NCI-H2107 treated with DMSO at 0.1 percent for 48 hours (cell line): ENCODE measurements at regions not wholly inside any gene's neighbourhood (a gene's known extent, or its start where the extent isn't known, plus 50 kb on each side); places are given as distances from the start of the nearest gene placed in this dataset.
"Not testable (repeated sequence)": the region's sequence is repeated elsewhere in the genome, so short reads cannot be mapped to it uniquely, and the experiment has no call there.

Experiments used
- DNase-seq: peaks from one replicate; lab custom pipeline; 2025; ENCODE audit not compliant: unreplicated experiment; lab: John Stamatoyannopoulos, UW

DNA sequence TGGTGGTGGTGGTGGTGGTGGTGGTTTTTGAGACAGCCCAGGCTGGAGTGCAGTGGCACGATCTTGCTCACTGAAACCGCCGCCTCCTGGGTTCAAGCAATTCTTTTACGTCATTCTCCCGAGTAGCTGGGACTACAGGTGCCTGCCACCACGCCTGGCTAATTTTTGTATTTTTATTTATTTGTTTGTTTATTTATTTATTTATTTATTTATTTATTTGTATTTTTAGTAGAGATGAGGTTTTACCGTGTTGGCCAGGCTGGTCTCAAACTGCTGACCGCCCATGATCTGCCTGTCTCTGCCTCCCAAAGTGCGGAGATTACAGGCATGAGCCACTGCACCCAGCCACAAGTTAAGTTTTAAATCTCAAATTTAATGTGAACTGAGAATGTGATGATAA lies 126.5 kb downstream of the PCDH18 start:
- not testable (repeated sequence) for DNase-seq

DNA sequence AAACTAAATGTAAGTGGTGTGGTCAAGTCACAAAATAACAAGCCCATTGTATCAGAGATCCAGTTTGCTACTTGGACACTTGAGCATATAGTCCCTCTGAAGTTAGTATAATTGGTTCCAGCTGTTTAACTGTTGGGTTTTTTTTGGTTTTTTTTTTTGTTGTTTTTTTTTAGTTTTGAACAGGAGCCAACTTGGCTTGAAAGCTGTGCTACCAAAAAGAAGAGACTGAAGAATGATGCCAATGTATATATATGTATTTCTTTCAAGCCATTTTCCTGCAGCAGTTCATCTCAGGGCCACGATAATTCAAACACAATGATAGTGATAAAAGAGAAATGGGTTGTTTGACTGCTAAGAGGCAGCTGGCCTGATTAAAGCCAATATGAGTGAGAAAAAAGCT lies 138.3 kb downstream of the PCDH18 start:
- DNase-seq, result no peak

DNA sequence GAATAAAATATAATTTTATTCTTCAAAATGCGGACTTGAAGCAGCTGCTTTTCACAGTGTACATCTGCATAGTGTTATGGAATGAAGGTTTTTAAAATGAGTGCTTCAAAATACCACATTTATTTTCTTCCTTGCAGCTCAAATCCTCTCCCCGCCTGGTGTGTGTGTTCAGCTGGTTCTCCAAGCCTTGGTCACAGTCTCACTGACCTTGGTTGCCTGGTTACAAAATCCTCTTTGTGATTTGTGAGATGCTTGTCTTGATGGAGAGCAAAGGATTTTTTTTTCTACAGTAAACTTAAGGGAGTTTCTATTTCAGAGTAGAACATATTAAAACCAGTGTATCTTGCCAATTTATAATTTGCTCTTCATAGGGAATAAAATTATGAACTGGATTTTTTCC lies 139.2 kb downstream of the PCDH18 start:
- DNase-seq, result no peak

DNA sequence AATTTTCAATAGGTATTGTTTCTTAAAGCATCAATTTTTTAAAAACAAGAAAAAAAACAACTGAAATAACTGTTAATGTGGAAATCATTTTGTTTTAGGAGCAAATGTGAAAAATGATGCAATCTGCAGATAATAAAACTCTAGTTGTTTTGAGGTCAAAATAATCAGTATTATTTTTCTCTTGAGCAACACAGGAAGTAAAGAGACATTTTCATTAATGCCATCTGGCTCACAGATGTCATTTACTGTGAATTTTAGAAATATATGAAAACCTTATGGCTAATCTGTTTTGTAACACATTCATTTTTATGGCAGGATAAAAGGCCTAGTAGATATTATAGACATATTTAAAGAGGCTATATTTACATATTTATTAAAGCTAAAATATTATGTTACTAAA lies 141.6 kb downstream of the PCDH18 start:
- DNase-seq, result no peak

DNA sequence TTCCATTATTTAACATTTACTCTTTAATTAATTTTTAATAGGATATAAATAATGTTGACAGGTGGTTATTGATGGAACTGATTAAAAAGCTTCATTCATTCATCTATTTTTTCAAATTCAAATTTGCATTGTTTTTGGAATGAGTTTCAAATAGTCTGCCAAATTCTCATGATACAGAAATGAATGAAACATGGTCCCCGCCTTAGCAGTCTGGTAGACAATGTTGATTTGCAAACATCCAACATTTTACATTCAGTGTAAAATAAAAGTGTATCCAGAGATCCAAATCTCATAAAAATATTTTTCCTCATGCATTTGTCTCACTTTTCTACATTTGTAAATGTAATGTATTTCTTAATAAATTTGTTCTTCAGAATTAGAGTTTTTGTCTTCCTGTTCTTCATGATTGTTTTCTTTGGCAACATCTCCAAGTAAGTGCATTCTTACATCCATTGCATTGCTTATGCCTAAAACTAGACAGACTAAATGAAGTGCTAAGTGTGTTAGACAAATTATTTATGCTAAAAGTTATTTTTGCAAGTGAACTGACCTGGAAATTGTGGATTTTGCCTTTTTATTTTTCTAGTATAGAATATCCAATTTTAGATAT lies 142.3 kb downstream of the PCDH18 start:
- no peak for DNase-seq

DNA sequence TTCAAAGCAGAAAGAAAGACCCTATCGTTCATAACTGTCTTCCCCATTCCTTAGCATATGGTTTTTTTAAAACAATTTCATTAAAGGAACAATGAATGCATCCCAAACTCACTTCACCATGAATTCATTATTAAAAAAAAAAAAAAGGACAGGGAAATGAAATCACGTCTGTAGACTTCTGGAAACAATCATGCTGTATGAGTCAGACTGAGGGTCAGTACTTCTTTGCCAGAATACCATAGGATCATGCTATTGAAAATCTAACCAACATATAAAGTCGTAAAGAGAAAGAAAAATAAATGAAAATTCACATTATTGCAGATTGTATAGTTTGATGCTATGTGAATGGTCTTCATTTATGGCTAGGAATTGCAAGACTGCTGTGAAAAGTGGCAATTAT lies 144.4 kb downstream of the PCDH18 start:
- DNase-seq, result no peak

DNA sequence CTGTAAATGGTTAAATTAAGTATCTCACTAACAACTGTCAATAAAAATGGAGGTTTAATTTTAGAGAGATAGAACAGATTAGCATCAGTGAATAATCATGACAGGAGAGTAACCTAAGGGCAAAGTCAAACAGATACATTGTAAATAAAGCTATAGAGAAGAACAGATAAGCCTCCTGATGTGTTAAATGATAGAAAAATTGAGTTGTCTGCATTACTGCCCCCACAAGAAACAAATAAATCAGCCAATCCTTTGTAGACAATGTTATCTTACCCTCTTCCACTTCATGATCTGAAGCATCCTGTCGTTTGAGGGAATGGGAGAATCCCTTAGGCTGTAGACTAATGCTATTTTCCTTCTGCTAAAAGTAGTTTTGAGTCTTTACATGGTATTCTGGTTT lies 147.8 kb downstream of the PCDH18 start:
- DNase-seq, result no peak

DNA sequence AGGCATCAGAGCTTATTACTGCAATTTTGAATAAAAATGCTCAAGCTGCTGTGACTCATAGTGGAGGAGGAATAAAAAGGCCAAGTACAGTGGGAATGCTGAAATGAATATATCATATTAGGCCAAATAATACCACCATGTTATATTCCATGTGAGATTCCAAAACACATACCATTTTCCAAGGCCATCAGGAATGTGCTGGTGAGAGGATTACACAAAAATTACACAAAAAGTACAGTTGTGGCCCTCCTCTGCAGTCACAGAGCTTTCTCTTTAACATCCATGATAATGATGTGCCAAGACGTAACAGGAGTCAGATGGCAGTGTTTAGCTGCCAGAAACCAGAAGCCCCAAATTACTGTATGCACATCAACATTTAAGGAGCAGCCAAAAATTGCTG lies 153.5 kb downstream of the PCDH18 start:
- no peak for DNase-seq

DNA sequence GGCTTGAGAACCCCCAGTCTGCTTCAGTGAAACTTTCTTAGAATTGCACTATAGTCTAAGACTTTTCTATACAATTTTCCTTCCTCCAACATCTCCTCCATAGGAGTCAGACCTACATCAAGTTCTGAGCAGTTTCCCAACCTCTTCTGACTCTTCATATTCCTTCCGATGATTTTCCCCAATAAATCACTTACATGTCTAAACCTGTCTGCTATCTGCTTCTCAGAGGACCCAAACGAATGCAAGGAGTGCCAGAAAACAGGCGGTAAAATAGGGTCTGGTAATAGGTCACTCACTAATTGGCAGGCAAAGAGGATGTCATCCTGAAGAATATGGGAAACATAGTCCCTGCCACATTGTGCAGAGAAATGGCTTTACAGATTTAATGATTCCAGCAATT lies 153.9 kb downstream of the PCDH18 start:
- DNase-seq, result no peak

DNA sequence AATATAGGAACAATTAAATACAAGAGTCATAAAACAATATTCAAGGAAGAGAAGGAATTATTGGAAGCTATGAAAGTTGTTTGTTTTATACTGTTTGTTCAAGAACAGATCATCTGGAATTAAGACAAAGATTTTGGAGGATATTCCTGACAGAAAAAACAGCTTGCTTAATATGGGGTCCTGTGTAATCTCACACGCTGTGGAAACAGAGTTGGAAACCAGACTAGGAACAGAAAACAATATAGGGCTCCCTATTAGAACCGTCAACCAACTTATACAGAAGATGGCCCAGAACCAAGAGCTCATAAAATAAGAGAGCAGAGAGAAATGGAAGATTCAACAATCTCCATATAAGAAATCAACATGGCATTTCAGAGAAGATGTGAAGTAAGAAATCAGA lies 156.0 kb downstream of the PCDH18 start:
- DNase-seq, result no peak

DNA sequence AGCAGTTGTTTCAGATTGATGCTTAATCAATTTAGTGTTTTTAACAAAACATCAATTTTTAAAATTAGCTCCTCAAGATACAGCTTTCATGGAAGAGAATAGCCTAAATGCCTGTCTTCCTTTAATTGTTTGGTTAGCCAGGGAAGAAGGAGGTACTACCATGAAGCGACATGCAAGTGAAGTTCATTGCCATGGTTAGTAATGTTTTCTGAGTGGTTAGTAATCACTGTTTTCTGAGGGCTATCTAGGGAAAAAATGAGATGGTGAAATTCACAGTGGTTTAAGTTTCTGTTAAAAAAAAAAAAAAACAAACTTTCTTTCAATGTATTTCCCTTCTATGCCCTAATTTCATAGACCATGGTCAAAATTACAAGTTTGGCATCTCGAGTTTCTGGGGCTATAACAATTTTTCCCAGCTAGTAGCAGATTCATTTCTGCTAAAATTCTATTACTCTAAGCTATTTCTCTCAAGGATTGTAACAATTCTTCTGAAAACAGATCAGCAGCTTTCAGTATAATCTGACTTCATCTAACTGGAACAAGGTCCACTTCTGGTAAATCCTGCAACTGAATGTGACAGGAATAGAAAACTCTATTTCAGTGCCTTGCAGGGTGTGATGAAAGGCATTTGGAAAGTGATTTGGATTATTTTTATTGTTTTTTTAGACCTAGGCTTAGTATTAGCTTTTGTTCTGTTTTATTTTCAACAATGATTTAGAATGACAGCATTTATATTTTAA lies 157.0 kb downstream of the PCDH18 start:
- no peak for DNase-seq

DNA sequence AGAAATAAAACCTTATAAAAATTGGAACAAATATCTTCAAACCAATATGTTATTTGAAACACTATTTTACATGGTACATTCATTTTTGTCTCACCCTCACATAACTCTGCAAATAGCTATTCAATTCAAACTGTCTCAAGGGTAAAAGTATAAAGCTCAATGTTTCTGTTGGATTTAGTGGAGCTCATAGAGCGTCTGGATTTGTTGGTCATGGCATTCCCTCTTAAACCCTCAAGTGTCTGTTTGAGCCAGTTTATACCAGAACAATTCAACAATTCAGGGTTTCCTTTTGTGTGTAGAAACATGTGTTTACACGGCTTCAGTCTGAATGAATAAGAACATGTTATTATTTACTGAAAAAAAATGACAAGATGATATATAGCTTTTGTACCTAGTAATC lies 161.6 kb downstream of the PCDH18 start:
- no peak for DNase-seq

DNA sequence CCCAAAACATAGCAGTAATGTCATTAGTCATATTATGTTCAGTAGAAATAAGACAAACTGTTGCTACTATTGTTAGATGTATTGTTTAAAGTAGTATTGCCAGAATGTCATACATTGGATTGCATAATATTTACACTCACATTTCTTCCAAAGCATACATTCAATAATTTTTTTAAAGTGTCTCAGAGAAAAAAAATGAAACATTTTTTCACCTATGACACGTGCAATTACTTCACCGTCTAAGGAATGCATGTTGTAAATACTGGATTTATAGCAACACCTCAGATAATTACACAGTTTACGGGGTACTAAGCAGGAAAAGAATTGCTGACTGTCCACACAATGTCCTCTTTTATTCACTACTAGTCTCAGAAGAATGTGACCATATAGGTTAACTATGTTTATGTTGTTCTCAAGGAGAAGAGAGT lies 162.1 kb downstream of the PCDH18 start:
- DNase-seq, result no peak

DNA sequence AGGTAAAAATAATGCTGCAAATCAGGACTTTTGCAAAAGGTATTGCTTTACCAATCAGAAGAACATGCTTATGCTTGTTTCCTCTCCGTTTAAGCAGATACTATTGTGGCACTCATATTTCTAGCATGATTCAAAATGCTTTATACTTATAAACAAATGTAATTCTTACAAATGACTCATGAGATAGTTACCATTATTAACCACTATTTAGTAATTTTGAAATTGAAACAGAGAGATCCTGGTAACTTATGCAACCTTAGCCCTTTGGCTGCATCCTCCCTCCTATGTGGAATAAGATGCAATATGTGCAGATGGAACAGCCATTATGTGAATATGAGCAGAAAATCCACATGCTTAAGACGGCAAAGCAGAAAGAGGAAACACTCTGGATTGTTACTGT lies 164.7 kb downstream of the PCDH18 start:
- DNase-seq, result no peak

DNA sequence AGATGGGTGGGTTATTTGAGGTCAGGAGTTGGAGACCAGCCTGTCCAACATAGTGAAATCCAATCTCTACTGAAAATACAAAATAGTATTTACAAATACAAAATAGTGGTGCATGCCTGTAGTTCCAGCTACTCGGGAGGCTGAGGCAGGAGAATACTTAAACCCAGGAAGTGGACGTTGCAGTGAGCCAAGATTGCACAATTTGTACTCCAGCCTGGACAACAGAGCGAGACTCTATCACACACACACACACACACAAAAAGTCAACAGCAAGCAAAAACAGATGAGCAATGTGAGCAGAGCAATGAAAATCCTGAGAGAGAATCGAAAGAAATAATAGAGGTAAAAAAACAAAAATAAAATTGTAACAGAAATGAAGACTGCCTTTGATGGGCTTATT lies 168.8 kb downstream of the PCDH18 start:
- no peak for DNase-seq

DNA sequence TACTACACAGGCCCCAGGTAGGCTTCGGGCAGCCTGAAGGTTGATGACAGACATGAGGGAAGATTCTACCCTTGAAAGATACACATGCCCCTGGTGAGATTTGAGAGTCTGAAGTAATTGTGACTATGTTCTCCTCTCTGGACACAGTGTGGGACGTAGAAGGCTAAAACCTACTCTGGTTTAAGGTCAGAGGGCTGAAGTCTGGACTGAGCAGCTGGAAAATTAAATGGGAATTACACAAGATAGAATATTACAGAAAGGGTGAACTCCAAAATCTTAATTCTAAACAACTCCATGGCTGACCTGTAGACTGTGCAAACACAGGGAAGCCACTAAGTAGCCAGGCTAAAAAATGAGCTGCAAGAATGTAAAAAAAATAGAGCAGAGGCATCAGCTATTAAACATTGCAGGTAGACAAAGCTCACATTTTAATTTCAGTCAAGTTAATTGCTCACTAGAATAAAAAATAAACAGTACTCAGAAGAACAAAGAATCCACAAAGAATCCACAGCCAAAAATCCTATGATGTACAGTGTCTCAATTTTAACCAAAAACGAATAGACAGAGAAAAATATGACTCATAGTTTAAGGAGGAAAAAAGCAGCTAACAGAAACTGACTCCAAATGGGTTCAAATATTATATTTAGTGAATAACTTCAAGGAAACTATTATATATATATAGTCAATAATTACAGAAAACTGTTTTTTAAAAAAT lies 170.4 kb downstream of the PCDH18 start:
- no peak for DNase-seq

DNA sequence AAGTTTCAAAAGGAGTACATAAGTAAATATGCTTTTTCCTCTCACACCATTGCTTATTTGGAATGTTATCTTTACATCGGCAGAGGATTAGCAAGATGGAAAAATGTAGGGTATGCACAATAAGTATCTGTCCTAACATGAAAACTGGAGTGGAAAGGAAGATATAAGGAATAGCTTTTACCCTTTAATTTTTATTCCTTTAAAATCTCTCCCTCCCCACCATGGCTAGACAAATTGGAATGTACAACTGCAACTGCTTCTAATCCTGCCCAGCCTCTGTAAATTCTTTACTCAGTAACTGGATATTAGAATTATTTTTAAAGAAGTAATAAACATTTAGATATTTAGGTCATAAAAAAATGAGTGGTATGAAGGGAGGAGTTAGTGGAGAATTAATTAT lies 171.5 kb downstream of the PCDH18 start:
- DNase-seq, result no peak

DNA sequence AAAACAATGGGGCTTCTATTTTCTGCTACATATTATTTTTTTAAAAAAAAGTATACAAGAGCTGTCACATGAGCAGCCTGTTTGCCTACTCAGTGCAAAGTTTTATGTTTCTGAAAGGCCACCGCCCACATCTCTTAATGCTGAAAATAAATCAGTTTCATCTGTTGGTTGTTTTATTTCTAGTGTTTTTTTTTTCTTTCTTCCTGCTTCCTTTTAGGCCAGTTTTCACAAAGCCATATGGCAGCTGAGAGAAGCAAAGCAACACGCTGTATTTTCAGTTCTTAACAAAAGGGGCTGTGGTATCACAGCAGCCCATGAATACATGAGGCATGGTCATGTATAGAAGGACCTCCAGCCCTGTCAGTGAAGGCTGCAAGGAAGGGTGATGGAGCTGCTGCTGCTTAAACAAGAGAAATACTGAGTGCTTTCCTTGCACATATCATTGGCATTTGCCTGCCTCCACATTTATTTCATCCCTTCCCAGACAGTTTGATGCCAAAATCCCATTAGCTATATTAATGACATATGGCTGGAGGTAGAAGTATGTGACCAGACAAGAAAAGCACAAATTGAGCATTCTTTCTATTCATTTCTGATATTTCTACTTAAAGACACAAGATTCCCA lies 172.5 kb downstream of the PCDH18 start:
- no peak for DNase-seq

DNA sequence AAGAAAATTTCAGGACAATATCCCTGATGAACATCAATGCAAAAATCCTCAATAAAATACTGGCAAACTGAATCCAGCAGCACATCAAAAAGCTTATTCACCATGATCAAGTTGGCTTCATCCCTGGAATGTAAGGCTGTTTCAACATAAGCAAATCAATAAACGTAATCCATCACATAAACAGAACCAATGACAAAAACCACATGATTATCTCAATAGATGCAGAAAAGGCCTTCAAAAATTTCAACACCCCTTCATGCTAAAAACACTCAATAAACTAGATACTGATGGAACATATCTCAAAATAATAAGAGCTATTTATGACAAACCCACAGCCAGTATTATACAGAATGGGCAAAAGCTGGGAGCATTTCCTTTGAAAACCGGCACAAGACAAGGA lies 177.7 kb downstream of the PCDH18 start:
- not testable (repeated sequence) for DNase-seq

DNA sequence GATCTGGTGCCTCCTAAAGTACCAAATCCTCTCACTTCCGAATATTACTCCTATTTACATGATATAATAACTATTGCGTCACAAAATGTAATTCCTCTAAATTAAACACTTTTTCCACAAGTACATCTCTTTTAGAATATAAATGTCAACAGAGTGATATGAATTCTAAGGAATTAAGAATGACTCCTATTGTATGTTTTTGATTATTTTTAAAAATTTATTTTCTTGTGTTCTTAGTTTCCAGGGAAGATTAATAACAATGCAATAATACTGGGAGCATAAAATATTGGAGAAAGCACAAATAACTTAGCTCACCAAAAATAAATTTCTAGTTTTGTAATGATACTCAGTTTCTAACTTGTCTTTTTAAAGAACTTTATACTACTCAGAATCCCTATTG lies 184.9 kb downstream of the PCDH18 start:
- DNase-seq, result no peak

DNA sequence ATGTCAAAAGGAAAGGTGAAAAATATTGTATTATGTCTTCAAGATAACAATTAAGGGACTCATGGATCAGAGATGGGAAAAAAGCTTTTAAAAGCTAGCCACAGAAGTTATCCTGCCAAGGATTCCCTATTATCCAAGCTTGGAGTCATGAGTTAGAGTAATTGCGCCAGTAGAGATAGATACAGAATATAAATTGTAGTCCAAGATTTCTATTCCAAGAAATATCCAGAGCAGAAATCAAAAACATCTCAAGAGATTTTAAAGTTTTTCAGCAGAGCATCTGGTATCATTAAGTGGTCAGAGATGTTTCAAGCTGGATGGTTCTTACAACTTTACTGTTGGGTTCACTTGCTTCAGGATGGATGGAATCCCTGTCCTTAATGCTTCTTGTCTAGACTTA lies 186.7 kb downstream of the PCDH18 start:
- no peak for DNase-seq

DNA sequence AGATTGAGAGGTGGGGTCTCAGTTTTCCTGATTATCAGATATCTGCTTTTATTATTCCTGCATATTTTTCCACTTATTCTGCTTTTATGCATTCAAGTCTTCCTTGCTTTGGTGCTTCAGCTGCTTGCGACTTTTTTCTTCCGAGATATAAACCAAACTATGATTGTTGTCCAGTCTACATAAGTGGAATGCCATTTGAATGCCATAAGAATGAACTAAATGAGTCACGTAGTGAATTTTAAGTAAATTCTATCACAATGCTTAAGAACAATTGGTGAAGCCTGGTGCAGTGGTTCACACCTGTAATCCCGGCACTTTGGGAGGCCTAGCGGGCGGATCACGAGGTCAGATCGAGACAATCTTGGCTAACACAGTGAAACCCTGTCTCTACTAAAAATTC lies 189.1 kb downstream of the PCDH18 start:
- DNase-seq, result no peak
